Body of pancreas (tissue), 4 donors: ENCODE measurements at regions not wholly inside any gene's neighbourhood (a gene's known extent, or its start where the extent isn't known, plus 50 kb on each side); places are given as distances from the start of the nearest gene placed in this dataset.

Experiments used
- CTCF ChIP-seq, 7 experiments: fragments of 450-650 bp in 4 of 7; fragments of 200-600 bp in 3 of 7; sonication (generic) in 3 of 7; IDR thresholded peaks; one replicate each; pipeline ENCODE4 v1.5.1; 2016 to 2019; ENCODE audit warnings: antibody characterized with exemption in 7 of 7
- POLR2A ChIP-seq, 3 donors: fragments of 450-650 bp; IDR thresholded peaks; one replicate each; pipeline ENCODE4 v1.6.1; 2016; ENCODE audit warnings: antibody characterized with exemption in 3 of 3, mild to moderate bottlenecking in 2 of 3

DNA sequence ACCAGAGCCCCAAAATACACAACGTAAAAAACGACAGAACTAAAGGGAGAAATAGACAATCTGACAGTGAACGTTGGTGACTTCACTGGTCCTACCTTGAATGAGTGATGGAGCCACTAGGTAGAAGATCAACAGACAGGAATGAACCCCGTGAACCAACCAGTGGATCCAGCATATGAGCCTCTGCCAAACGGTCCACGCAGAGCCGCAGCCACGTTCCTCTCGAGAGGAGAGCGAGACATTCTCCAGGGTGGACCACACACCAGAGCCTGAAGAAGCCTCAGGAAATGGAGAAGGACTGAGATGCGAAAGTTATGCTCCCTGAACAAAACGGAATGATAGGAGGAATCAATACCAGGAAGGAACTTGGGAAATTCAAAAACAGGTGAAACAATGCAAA is 178.4 kb downstream of the RTP5 start:
- TF ChIP-seq CTCF (IDR thresholded peaks at IDR 0.05) (no peak), POLR2A (IDR thresholded peaks at IDR 0.05) (no peak)
